Activated gamma-delta T cell treated with anti-CD3 and anti-CD28 coated beads, Interleukin-2, amount 50 U/mL, for 16 hours (primary cell): ENCODE measurements at regions not wholly inside any gene's neighbourhood (a gene's known extent, or its start where the extent isn't known, plus 50 kb on each side); places are given as distances from the start of the nearest gene placed in this dataset.

Experiments used
- DNase-seq: peaks from one replicate; pipeline ENCODE4 v3.0.0-alpha.2; 2020; ENCODE audit warnings: low read depth

DNA sequence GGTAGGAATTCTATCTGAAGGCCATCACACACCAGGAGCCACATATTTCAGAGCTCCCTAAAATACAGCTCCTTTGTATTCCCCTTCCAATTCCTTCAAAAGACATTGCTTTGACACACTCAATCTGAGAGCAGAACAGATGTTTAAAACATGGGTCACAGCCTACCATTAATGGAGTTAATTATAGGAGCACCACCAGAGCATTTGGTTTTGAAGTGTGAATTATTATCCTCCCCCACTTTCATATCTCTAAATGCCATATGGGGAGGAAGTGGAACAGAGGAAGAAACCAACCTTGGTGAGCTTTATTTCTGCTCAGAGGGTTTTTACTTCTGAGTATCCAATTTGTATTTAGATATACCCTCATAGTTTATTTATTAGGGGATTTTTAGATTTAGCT, 50.7 kb upstream of the TNFRSF21 start:
- DNase-seq = no peak

DNA sequence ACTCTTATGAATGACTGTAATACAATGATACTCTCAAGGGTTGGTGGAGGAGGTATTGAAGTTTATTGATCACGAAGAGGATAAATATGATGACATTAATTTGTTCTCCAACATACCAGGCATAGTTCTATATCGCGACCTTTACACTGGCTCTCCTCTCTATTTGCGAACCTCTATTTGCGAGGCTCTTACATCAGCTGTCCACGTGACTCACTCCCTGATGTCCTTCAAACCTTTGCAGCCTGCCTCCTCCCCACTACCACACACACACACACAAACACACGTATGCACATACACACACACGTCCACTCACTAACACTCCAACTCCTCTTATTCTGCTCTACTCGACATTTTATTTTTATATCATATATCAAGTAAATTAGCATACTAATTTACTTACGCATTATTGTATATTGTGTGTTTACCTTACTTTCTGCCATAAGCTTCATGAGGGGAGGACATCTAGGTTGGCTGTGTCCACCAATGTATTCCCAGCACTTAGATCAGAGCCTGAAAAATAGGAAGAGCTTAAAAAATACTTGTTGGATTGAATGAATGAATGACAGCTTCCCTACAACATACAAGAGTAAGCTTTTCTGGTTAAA, 53.3 kb upstream of the TNFRSF21 start:
- DNase-seq = no peak

GRCh38 chr6:47363736-47364135, 54.0 kb upstream of the TNFRSF21 start:
- no peak for DNase-seq

DNA sequence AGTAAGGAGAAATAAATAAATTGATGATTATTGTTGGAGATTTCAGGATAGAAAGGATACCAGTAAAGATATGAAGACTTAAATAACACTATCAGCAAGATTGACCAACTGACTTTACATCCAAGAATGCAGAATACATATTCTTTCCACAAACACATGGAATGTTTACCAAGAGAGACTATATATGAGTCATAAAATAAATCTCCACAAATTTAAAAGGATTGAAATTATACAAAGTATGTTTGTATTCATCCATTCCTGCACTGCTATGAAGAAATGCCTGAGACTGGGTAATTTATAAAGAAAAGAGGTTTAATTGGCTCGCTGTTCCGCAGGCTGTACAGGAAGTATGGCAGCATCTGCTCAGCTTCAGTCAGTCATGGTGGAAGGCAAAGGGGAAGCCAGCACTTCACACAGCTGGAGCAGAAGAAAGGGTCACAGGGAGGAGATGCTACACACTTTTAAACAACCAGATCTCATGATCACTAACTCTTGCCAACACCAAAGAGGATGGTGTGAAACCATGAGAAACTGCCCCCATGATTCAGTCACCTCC, 56.7 kb upstream of the TNFRSF21 start:
- no peak for DNase-seq

GRCh38 chr6:47371139-47371869, 61.6 kb upstream of the TNFRSF21 start:
- DNase-seq = no peak

GRCh38 chr6:47371870-47372255, 62.2 kb upstream of the TNFRSF21 start:
- no peak for DNase-seq

- no peak for DNase-seq
Measured at GRCh38 chr6:47372318-47372717, 62.6 kb upstream of the TNFRSF21 start.

DNA sequence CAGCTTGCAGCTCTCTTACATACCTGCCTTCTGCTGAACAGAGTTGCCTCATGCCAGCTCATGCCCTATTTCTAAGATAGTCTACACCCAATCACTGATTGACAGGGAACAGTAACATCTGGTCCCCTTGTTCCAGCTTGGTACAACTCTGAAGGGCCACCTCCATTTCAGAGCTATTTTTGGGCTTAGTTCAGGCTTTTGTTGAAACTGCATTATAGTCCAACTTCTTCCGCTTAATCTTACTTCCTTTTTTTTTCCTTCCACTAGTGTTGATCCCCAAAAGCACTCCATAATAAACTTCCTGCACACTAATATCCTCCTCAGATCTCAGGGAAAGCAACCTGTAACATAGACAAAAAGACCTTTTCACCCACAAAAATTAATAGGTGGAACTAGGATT, 65.7 kb upstream of the TNFRSF21 start:
- DNase-seq = no peak

DNA sequence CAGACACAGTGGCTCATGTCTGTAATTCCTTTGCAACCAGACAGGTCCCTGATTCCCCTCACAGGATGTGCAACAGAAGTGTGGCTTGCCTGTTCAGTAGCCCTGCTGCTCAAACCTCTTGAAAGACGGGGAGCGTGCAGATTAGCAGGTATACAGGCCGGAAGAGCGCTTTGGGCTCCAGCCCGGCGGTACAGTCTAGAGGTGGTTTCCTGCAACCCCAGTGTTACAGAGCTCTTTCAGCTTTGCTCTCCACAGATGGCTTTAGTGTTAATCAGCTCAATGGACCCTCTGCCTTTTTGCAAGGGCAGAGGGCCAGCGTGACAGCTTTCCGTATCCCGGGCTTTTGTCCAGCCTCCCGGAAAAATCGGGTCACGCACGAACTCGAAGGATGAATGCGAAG, 67.2 kb upstream of the TNFRSF21 start:
- no peak for DNase-seq

- DNase-seq = no peak
Measured at GRCh38 chr6:47377971-47378370, 68.3 kb upstream of the TNFRSF21 start.

DNA sequence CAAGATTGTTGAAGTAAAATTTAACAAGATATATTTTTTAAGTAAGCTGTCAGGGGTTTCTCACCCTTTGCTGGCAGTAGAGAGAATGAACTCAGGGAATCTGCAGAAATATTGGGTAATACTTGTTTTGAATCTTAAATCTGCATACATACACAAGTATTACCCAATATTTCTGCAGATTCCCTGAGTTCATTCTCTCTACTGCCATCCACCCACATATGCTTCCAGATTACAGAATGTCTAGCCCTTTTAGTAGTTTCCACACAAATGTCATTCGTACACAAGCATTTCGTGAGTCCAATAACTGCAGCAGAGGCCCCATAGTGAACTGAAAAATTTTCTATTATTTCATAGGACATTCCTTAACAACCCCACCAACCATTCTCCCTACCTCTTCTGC, 69.6 kb upstream of the TNFRSF21 start:
- no peak for DNase-seq

- no peak for DNase-seq
Measured at GRCh38 chr6:47380251-47380650, 70.5 kb upstream of the TNFRSF21 start.

DNA sequence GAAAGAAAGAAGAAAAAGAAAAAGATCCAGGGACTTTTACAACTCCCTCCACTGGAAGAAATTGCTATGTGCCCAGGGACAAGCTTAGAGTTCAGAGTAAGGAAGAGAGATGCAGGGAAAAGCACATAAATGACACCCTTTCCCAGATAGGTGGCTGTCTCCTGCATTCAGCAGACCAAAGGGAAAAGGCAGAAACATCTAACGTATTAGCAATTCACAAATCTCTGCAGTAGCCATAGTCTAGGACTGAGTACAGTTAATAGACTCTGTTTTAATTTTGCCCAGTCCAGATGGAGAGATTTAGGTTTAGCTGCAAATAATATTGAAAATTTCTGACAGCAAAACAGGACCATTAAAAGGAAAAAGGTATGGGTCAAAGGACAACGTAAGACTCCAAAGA, 71.3 kb upstream of the TNFRSF21 start:
- DNase-seq = no peak

DNA sequence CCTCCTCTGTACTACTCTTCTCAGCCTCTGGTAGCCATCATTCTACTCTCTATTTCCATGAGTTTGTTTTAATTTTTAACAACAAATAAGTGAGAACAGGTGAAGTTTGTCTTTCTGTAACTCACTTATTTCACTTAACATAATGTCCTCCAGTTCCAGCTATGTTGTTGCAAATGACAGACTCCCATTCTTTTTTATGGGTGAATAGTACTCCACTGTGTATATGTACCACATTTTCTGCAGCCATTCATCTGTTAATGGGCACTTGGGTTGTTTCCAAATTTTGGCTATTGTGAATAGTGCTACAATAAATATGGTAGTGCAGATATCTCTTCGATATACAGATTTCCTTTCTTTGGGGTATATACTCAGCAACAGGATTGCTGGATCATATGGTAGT, 73.7 kb upstream of the TNFRSF21 start:
- no peak for DNase-seq

- DNase-seq = no peak
Measured at GRCh38 chr6:47391675-47392074, 82.0 kb upstream of the TNFRSF21 start.

DNA sequence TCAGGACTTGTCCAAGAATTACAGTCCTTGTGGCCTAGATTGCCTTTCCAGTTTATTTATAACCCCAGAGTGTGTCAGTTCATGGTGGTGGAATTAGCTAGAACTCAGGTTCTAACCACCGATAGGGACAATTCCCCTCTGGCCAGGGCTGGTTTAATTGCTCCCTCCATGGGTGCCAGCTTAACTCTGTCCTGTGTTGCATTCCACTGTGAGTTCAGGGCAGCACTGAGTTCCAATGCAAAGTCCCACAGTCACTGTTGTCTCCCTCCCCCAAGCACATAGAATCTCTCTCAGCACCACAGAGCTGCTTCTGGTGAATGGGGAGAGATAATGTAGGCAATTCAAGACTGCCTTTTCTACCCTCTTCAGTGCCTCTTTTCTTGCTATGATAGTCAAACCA, 82.5 kb upstream of the TNFRSF21 start:
- no peak for DNase-seq

GRCh38 chr6:47396401-47397069, 81.1 kb upstream of the CD2AP start:
- DNase-seq = no peak

DNA sequence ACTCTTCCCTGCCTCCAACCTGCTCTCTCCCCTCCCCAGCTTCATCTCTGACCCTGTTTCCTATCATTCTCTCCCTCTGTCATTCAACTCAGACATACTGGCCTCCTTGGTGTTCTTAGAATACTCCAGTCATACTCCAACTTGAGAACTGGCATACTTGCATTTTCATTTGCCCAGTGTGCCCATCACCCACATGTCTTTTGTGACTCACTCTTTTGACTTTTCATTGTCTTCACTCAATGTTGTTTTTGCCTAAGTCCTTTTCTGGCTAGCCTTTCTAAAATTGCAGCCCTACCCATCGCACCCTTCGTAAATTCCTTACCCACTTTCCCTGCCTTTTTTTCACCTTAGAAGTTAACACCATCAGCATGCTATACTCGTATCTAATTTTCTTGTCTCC, 77.0 kb upstream of the CD2AP start:
- no peak for DNase-seq

GRCh38 chr6:47402081-47402480, 75.5 kb upstream of the CD2AP start:
- DNase-seq = no peak

DNA sequence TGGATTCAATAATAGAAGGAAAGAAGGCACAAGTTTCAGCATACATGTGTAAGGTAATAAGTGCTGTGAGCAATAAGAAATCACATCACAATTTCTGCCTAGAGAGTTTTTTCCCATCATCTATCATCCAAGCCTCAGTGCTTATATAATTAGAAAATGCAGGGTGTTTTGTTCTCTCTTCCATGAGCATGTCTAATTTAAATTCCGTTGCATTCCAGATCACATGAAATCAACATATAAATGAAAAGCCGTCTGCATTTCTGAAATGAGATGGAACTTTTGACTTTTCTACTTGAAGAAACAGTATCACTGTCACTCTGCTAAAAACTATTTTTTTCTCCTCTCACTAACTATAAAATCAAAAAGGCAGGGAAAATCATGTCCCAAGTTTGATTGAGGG, 74.5 kb upstream of the CD2AP start:
- no peak for DNase-seq

DNA sequence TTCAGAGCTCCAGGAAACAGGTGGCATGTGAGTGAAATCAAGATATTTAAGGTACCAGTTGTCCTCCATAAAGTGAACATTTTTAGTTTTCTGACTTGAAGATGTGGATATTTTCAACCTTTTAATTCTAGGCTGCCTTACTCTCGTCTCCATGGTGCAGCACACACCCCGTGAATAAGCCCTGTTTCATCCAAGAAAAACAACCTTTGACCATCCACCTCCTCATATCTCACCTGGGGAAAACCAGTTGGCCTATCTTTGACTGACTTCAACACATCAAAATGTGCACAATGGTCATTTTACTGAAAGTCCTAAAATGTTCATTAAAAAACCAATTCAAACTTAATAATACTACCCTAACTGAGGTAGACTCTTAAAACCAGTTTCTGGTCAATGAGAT, 73.8 kb upstream of the CD2AP start:
- no peak for DNase-seq

DNA sequence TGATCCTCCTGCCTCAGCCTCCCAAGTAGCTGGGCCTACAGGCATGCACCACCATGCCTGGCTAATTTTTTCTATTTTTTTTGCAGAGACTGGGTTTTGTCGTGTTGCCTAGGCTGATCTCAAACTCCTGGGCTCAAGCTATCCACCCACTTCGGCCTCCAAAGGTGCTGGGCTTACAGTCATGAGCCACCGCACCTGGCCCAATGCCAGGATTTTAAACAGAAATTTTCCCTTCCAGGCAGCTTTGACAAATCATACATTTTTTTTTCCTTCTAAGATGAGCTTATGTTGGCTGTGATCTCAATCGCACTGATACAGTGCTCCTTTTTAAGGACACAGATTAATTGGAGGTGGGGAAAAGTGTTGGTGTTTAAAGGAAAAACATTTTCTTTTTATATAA, 73.2 kb upstream of the CD2AP start:
- no peak for DNase-seq

GRCh38 chr6:47405273-47405672, 72.3 kb upstream of the CD2AP start:
- no peak for DNase-seq
